ENCODE measurements at regions not wholly inside any gene's neighbourhood (a gene's known extent, or its start where the extent isn't known, plus 50 kb on each side); places are given as distances from the start of the nearest gene placed in this dataset.

- ChIA-PET POLR2A (no interaction called here), CTCF (interaction anchor here (1.0 kb wide), 1 partner anchor 12 kb away, joined by 3 read pairs; no protein-coding TSS in a partner anchor)
- H3K9me3 ChIP-seq (ENCODE audit: control insufficient read depth in 1 of 2, insufficient read depth in 1 of 2, low read length in 2 of 2), result no peaks in the 10 kb centered on the region
- no peak for TF ChIP-seq CTCF (IDR thresholded peaks at IDR 0.05)
- Mint-ChIP-seq H3K4me3 (no peak overlapping the region), H3K27me3 (no peaks in the 10 kb centered on the region), H3K4me1 (ENCODE audit: low read depth) (no peaks in the 10 kb centered on the region), H3K36me3 (ENCODE audit: low read depth) (no peaks in the 10 kb centered on the region), H3K27ac (no peak overlapping the region), H3K9me3 (no peaks in the 10 kb centered on the region)
- intact Hi-C loops (cut with DNase I, micrococcal nuclease), result no loop called here
- H3K4me1 ChIP-seq (ENCODE audit: insufficient read depth, low read length), result no peaks in the 10 kb centered on the region
- no peak overlapping the region for H3K4me3 ChIP-seq (ENCODE audit: low read length)
- H3K27me3 ChIP-seq (ENCODE audit: control insufficient read depth in 1 of 2, insufficient read depth in 2 of 2, low read length in 2 of 2), result no peaks in the 10 kb centered on the region
- DNase-seq (no peak), ATAC-seq (ENCODE audit: poor library complexity) (no peak)
- H3K36me3 ChIP-seq (ENCODE audit: insufficient read depth, low read length), result no peaks in the 10 kb centered on the region
- H3K27ac ChIP-seq (ENCODE audit: low read depth in 1 of 2, low read length in 2 of 2), result no peak overlapping the region
Observed at GRCh38 chr13:73248711-73249580, 190.1 kb downstream of the KLF5 start.

GRCh38 chr13:73248154-73248553 is 189.3 kb downstream of the KLF5 start:
- CTCF ChIA-PET, result no interaction called here
- ATAC-seq (ENCODE audit: poor library complexity), result no peak

GRCh38 chr13:73245246-73245645 is 186.4 kb downstream of the KLF5 start:
- ATAC-seq (ENCODE audit: poor library complexity) (no peak), DNase-seq (no peak)
- H3K36me3 Mint-ChIP-seq (ENCODE audit: low read depth), result no peaks in the 10 kb centered on the region
- Histone ChIP-seq H3K27me3 (ENCODE audit: control insufficient read depth in 1 of 2, insufficient read depth in 2 of 2, low read length in 2 of 2) (no peaks in the 10 kb centered on the region), H3K36me3 (ENCODE audit: insufficient read depth, low read length) (no peaks in the 10 kb centered on the region), H3K4me1 (ENCODE audit: insufficient read depth, low read length) (no peaks in the 10 kb centered on the region), H3K4me3 (ENCODE audit: low read length) (no peak overlapping the region), H3K27ac (ENCODE audit: low read depth in 1 of 2, low read length in 2 of 2) (no peak overlapping the region), H3K9me3 (ENCODE audit: control insufficient read depth in 1 of 2, insufficient read depth in 1 of 2, low read length in 2 of 2) (no peaks in the 10 kb centered on the region)
- no peak overlapping the region for H3K4me3 Mint-ChIP-seq
- ChIA-PET POLR2A (no interaction called here), CTCF (no interaction called here)
- H3K4me1 Mint-ChIP-seq (ENCODE audit: low read depth), result no peaks in the 10 kb centered on the region
- intact Hi-C loops (cut with DNase I, micrococcal nuclease), result no loop called here
- no peak overlapping the region for H3K27ac Mint-ChIP-seq
- no peaks in the 10 kb centered on the region for H3K9me3 Mint-ChIP-seq
- TF ChIP-seq CTCF (IDR thresholded peaks at IDR 0.05), result no peak
- no peaks in the 10 kb centered on the region for H3K27me3 Mint-ChIP-seq

More at GRCh38 chr13:73248154-73248553, 189.3 kb downstream of the KLF5 start:
- Histone ChIP-seq H3K27ac (ENCODE audit: low read depth in 1 of 2, low read length in 2 of 2) (no peak overlapping the region), H3K9me3 (ENCODE audit: control insufficient read depth in 1 of 2, insufficient read depth in 1 of 2, low read length in 2 of 2) (no peaks in the 10 kb centered on the region), H3K36me3 (ENCODE audit: insufficient read depth, low read length) (no peaks in the 10 kb centered on the region), H3K27me3 (ENCODE audit: control insufficient read depth in 1 of 2, insufficient read depth in 2 of 2, low read length in 2 of 2) (no peaks in the 10 kb centered on the region), H3K4me1 (ENCODE audit: insufficient read depth, low read length) (no peaks in the 10 kb centered on the region), H3K4me3 (ENCODE audit: low read length) (no peak overlapping the region)
- Mint-ChIP-seq H3K4me3 (no peak overlapping the region), H3K36me3 (ENCODE audit: low read depth) (no peaks in the 10 kb centered on the region), H3K9me3 (no peaks in the 10 kb centered on the region), H3K27ac (no peak overlapping the region), H3K4me1 (ENCODE audit: low read depth) (no peaks in the 10 kb centered on the region), H3K27me3 (no peaks in the 10 kb centered on the region)
- intact Hi-C loops (cut with DNase I, micrococcal nuclease), result no loop called here
- no peak for DNase-seq
- TF ChIP-seq CTCF (IDR thresholded peaks at IDR 0.05), result no peak
- POLR2A ChIA-PET, result no interaction called here
